HG03095 (cell line): ENCODE measurements at regions not wholly inside any gene's neighbourhood (a gene's known extent, or its start where the extent isn't known, plus 50 kb on each side); places are given as distances from the start of the nearest gene placed in this dataset.
"Not testable (repeated sequence)": the region's sequence is repeated elsewhere in the genome, so short reads cannot be mapped to it uniquely, and the experiment has no call there.

Source experiments
- ATAC-seq: cut with Tn5 transposase; IDR thresholded peaks from one replicate; pipeline ENCODE4 v1.9.1; 2021; ENCODE audit warnings: moderate library complexity; ENCODE audit not compliant: unreplicated experiment

DNA sequence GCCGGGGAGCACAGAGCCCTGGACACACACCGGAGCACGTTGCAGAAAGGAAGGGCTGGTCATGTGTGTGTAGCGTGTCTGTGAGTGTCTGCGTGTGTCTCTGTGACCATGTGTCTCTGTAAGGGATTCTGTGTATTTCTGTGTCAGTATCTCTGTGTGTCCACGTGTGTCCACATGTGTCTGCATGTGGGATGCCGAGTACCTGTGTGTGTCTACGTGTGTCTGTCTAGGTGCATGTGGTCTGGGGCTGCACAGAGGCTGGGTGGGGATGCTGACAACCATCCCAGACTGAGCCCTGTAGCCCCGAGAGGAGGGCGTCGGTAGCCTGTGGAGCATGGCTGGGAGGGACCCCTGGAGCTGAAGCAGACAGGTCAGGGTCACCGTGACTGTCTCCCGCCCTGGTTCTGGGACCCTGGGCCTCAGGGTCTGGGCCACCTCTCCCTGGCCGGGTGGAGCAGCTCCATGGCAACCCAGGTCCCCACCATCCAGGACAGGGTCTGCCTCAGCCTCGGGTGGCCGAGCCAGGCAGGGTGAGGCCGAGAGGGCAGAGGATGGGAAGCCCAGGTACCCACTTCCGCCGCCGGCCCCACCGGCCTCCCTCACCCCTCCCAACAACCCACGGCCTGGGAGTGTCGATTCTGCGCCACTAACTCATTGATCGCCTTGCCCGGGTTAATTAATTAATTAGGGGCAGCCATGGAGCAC lies 122.7 kb downstream of the FAM53A start:
- no peak for ATAC-seq

DNA sequence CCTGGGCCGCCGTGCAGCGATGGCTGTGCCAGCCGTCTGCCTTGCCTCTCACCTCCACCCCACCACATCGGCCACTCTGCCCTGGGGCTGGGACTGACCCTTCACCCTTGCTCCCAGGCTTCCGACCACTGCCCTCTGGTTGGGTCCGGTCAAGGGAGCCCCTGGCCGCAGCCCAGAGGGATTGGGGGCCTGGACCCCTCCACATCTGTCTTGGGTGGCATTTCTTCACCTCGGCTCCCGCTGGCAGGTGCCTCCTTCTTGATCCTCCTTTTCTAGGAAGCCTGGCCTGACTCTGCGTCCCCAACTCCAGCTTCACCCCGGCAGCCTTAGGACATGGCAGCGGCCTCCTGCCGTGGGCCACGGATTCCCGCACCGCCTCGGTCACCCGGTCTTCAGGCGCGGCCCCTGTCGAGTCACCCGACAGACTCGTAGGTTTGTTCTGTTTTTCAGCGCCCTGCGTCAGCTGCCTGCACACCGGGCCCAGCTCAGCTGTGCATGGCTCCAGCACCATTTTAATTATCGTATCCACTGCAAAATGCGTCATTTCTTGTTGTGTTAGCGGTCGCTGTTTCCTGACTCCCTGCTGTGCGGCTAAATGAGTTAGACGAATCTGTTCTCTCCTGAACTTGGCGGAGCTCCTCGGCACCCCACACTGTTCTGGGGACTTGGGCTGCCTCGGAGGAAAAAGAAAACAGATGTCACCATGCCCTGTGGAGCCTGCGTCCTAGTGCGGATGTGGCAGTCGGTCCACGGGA lies 124.0 kb downstream of the FAM53A start:
- no peak for ATAC-seq

DNA sequence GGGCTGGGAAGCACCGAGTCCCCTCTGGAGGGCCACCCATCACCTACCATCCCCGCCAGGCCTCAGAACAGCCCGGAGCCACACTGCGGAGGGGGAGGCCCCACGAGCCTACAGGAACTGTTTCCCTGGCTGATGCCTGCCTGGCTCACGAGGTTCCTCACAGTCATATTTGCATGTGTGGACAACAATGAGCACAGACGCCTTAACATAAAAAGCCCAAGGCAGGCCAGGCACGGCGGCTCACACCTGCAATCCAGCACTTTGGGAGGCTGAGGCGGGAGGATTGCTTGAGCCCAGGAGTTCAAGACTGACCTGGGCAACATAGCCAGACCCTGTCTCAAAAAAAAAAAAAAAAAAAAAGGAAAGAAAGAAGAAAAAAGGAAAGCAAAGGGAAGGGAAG lies 125.9 kb downstream of the FAM53A start:
- no peak for ATAC-seq

DNA sequence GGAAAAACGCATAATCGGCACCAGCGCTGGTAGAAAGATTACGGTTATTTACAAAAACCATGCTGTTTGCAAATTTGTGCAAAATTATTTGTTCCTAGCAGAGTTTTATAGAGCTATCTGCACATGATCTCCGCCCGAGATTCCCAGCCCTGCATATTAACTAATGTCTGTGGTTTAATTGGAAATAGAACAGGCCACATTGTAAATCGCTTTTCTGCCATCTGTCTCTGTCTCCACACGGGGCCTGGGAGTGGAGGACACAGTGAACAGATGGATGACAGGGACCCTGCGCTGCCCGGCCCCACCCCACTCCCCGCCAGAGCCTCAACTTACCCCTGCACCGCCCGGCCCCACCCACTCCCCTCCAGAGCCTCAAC lies 126.9 kb downstream of the FAM53A start:
- ATAC-seq, result no peak

DNA sequence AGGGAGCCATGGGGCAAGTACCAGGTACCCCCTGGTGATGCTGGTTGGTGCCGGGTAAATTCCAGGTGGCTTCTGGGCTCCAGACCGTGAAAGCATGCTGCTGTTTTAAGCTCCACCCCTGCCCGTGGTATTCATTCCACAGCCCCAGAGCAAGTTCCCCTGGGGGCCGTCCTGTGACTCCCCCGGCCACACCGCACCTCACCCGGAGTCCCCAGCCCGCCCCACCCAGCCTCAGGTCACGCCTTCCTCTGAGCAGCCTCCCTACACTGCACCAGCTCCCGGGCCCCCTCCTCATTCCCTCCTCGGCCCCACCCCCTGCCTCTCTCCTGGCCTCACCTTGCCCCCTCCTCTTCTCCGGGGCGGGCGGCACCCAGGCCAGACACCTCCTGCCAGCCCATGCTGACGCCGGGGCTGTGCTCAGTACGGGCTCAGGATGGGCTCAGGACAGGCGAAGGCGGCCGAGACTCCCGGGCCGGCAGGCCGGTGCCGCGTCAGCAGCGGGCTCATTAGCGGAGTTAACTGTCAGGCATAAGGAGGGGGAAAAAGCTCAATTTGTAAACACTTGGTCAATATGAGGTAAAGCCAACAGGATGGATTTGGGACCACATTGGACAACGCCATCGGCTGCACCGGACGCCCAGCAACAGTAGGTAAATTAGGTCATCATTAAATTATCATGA lies 127.4 kb downstream of the FAM53A start:
- no peak for ATAC-seq

DNA sequence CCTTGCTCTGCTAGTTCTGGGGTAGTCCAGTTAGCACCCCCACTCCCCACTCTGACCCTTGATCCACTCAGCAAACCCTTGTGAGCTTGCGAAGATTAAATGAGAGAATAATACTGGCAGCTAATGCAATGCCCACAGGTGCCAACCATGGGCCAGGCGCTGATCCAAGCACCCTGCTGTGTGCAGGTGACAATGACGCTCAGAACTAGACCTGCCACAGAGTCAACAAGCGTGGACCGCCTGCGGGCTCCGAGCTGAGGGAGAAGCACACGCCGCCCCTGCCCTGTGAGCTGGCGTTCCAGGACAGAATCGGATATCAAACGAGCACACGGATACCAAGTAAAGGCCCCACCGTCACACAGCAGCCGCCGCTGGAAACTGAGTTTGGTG lies 129.2 kb downstream of the FAM53A start:
- ATAC-seq, result no peak

DNA sequence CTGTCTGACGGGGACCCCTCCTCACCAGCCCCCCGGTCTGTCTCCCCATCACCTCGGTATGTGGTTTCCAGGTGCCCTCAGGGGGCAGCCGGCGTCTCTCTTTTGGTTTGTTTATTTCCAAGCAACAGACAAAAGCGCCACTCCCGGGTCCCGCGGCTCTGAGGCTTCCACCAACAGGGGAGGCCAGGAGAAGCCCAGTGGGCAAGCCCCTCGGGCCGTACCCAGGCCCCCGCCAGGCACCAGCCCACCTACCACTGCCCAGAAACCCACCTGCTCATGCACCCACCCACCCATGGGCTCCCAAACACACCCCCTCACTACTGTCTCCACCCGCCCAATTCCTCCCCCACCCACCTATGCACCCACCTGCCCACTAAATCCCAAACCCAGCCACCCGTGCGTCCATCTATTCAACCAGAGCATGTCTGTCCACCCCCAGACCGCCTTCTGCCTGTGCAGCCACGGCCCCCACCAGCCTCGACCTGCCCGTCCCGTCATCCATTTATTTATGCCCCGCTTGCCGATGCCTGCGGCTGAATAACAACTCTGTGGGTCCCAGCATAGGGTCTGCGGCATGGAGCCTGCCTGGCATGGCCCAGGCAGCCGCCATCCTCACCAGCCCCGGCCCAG lies 129.8 kb downstream of the FAM53A start:
- no peak for ATAC-seq

DNA sequence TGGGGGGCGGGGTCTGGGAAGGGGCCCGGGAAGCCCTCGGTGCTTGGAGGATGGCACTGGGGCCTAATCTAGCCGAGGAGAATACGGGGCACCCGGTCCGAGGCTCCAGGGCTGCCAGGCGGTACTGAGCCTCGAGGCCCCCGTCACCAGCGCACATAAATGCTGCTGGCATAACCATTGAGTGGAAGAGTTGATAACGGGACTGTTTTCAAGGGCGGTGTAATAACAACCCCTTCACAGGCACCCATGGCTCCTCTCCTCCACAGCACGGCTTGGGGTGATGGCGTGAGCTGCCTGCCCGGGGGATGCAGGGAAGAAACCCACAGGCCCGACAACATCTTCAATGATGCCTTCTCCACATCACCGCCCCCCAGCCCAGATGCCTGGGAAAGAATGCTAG lies 130.7 kb downstream of the FAM53A start:
- ATAC-seq, result no peak

DNA sequence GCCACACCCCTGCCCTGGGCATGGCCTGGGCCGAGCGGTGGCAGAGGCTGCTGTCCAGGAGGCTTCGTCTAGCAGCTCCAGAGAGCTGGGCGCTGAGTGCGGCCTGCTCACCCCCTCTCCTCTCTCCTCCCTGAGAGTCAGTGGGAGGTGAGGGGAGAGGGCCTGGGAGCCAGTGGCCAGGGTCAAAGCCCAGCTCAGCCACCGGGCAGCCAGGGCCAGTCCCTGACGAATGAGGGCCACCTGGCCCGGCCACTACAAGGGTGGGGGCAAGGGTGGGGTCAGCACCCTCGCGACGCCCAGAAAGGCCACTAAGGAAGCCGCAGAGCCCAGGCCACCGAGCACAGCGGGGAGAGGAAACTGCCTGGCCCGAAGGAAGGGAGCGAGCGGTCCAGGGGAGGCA lies 131.7 kb downstream of the FAM53A start:
- no peak for ATAC-seq

DNA sequence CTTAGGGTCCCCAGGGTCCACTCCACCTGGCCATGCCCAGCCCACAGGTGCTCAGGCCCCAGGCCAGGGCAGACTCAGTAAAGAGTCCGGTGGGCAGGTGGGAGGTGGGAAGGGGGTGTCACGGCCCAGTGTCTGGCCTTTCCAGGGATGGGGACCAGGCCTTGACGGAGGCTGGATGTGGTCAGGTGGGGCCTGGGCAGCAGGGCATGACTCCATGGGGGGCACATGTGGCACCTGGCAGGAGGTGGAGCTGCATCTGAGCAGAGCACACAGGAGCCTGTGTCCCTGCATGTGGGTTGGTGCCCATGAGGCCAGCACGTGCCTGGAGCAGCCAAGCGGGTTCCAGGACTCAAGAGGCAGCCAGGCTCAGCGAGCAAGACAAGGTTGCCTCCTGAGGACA lies 132.9 kb downstream of the FAM53A start:
- no peak for ATAC-seq

DNA sequence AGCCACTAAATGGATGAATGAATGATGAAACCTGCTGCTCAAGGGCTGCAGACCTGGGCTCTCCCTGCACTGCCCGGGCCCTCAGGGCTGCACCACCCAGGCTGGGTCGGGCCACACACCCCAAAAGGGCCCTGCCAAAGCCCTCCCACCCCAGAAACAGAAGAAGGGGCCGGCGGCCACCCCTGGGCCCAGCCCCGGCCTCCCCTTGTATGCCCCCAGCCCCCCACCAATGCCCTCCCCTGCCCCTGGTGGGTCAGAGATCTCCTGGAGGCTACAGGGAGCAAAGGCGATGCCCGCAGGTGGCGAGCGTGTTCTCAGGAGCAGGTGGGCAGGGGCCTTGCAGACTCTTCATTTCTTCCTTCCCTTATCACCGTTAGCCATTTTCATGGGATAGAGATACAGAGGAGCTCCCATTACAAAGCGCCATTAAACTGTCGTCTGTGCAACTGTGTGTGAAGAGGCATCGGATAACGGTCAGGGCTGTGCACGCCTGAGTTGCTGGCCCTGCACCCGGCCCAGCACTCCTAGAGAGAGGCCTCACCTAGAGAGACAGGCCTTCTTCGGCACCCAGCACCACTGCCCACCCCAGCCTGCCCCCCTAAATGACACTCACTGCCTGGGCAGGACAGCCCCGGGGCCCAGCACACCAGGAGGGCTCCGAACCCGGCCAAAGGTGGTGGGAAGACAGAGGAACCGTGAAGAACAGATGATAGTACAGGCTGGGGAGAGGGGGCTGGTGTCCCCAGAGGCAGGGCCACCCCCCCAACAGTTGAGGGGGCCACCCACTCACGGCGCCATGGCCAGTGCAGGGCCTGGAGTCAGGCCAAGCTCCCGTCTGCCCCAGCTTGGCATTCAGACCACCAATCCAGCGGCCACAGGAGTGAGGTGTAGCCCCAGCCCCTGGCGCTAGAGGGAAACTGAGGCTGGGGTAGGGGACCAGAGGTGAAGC lies 133.7 kb downstream of the FAM53A start:
- ATAC-seq, result no peak

DNA sequence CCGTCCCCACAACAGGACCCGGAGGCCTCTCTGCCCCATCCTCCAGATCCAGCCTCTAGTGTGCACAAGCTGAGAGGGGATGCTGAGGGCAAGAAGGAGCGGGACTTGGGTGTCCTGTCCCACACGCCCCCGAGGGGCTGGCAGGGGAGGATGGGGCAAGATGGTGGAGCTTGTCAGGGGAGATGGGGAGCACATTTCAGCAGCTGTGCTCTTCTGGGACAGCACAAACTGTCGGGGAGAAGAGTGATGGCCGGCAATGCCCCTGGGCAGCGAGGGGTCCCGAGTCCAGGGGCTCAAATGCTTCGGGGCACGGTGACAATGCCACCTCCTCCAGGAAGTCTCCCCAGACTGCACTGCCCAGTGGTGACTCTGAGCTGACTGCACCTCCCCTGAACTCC lies 134.5 kb downstream of the FAM53A start:
- no peak for ATAC-seq

DNA sequence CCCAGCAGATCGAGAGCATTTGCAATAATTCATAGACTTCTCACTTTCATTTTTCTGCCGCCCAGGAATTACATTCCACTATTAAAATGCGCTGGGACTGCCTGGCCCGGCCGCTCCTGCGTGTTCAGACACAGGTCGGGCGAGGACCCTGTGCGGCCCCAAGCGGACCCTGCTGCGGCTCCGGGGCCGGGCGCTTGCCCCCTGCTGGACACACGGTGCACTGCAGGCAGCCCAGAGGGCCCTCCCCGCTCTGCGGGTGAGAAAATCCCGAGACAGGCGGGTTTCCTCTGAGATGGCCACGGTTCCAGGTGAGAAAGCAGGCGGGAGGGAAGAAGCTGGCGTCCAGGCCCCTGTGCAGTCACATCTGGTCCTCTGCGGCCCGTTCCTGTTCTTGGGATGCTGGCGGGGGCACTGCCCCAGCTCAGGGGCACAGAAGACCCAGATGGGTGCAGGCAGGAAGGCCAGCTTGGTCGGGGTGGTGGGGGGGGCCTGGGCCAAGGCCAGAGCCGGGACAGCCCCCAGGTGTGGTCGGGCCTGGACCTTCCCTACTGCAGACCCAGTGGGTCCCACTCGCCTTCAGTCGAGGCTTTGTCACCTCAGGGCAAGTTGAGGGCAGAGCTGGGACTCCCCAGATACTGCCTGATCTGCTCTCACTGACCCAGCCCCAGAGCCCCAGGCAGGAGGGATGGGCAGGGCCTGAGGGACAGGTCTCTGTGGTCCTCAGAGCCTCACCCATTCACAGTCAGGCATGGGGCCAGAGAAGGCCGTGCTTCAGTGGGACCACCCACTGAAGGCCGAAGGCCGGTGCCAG lies 135.1 kb downstream of the FAM53A start:
- not testable (repeated sequence) for ATAC-seq

DNA sequence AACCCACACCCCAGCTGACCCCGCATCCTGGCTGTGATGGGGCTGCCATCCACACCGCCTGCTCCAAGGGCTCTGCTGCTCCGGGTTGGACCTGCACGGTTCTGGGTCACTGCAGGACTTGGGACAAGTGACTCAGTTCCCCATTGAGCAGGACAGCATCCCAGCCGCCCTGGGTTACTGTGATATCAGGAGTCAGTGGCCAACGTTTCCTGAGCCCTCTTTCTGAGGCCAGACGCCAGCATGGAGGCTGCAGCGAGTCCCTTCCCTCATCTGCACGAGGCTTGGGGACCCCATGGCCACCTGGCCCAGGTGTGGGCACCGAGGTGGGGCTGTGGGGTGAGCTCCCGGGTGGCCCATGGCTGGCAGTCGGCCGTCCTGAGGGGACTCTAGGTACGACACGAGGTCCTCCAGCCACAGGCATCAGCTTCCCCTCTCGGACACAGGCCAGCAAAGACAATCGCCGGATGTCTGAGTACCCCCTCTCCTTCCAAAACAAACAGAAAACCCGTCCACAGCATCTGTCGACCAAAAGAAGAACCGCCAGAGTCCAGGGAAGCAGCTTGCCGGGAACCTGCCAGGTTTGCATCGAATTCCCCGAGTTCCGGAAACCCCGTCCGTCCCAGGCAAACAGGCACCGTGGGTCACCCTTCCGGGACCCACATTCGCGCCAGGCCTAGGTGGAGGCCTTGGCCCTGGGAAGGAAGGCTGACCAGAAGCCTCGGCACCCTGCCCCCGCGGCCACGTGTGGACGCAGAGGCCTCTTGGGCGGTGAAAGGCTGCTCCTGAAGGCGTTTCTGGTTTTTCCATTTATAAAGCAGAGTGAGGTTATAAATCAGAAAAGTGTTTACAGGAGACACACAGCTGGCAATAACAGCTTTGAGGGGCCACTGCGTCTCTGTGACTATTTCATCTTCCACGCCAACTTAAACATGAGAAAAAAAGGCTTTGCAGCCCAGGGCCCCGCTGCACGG lies 136.0 kb downstream of the FAM53A start:
- ATAC-seq, result no peak

DNA sequence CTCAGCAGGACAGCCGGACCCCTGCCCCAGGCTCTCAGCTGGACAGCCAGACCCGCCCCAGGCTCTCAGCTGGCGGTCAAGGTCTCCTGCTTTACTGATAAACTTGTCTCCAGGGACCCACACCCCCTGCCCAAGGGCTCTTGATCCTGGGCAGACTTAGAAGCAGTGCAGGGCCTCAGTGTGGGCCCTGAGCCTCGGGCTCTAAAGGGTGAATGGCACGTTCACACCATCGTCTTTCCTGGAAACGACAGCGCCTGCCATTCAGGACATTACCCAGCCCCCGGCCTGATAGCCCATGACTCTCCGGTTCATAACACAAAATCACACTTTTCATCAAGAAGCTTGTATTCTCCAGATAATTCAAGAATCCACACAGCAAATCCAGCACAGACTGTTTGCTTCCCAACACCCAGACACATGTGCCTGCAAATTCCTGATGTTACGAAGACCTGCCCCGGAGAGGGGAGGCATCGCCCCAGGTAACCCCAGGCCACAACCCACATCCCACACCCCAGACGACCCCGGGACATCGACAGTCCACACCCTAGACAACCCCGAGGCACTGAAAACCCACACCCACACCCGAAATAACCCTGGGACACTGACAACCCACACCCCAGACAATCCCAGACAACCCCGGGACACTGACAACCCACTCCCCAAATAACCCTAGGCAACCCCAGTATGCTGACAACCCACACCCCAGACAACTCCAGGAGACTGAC lies 136.8 kb downstream of the FAM53A start:
- no peak for ATAC-seq

DNA sequence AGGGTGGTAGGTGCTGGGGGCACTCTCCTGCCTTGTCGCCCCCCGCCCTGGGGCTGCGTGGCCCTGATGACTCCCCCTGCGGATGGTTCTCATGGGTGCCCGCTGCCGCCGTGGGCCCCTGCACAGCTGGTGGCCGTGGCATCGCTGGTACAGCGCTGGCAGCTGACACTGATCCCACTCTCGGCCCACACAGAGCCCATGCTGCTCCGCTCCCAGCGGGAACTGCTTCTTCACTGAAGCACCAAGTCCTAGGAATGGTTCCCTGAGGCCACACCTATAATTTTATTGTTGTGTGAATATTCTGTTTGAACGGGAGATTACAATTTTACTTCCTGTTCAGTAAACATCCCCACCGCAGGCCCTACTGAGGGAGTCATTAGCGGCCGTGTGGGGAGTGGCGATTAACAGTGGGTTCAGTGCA lies 138.6 kb upstream of the NKX1-1 start:
- no peak for ATAC-seq

DNA sequence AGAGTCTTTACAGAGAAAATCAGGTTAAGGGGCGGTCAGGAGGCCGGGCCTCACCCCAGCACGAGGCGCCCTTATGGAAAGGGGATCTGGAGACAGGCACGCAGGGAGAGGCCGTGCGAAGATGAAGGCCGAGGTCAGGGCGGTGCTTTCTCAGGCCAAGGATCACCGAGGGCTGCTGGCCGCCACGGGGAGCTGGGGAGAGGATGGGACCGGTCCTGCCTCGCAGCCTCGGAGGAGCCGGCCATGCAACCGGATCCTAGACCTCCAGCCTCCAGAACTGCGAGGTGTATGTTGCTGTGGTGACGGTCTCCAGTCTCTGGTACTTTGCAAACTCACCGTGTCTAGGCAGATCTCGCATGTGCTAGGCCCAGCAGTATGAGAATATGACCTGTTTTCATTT lies 138.2 kb upstream of the NKX1-1 start:
- not testable (repeated sequence) for ATAC-seq

DNA sequence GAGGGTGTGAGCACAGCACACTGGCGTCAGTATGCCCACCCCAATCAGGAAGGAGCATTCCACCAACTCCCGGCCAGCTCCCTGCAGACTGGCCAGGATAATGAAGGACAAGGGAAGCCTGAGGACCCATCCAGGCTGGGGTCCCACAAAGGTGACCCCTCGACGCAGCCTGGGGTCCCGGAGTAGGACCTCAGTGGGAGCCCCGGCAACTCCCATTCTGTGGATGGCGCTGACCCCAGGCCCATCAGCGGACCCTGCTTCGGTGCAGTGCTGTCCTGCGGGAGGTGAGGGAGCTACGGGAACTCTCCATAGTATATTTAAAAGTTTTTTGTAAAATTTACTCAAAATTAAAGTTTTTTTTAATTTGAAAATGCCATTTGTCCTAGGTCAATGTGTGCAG lies 137.7 kb upstream of the NKX1-1 start:
- ATAC-seq, result no peak
